GM23338 (cell line): ENCODE measurements at regions not wholly inside any gene's neighbourhood (a gene's known extent, or its start where the extent isn't known, plus 50 kb on each side); places are given as distances from the start of the nearest gene placed in this dataset.

Experiments used
- ATAC-seq: fragments of 200-7000 bp; cut with Tn5 transposase; 3 replicates; pipeline ENCODE4 v1.9.1; 2020
- DNase-seq: peaks from one replicate; pipeline ENCODE4 v3.0.0-alpha.2; 2015; ENCODE audit warnings: low spot score
- H2AFZ ChIP-seq: fragments of 200-600 bp; sonication (generic); 2 replicates; pipeline ENCODE4 v1.8.0; 2016; ENCODE audit warnings: antibody characterized with exemption, mild to moderate bottlenecking, moderate library complexity
- H3F3A ChIP-seq: fragments of 200-600 bp; sonication (generic); replicated peaks from 2 replicates; pipeline ENCODE4 v1.8.0; 2017; ENCODE audit warnings: antibody characterized with exemption, mixed run types, low read depth
- H3K27ac ChIP-seq: fragments of 200-600 bp; sonication (generic); 2 replicates; pipeline ENCODE4 v1.6.1; 2016; ENCODE audit warnings: low read depth
- H3K27me3 ChIP-seq: fragments of 200-600 bp; sonication (generic); 2 replicates; pipeline ENCODE4 v1.8.0; 2016; ENCODE audit warnings: mild to moderate bottlenecking, mixed run types, moderate library complexity; ENCODE audit not compliant: insufficient read depth
- H3K36me3 ChIP-seq: fragments of 200-600 bp; sonication (generic); 2 replicates; pipeline ENCODE4 v1.8.0; 2016; ENCODE audit warnings: mild to moderate bottlenecking; ENCODE audit not compliant: insufficient read depth
- H3K4me1 ChIP-seq: fragments of 200-600 bp; sonication (generic); 2 replicates; pipeline ENCODE4 v1.8.0; 2016; ENCODE audit warnings: mild to moderate bottlenecking, moderate library complexity; ENCODE audit not compliant: insufficient read depth
- H3K4me2 ChIP-seq: fragments of 200-600 bp; sonication (generic); 2 replicates; pipeline ENCODE4 v1.7.1; 2017; ENCODE audit warnings: mixed run types
- H3K4me3 ChIP-seq: fragments of 200-600 bp; sonication (generic); 2 replicates; pipeline ENCODE4 v1.6.1; 2016; ENCODE audit warnings: mixed run types
- H3K79me2 ChIP-seq: fragments of 200-600 bp; sonication (generic); replicated peaks from 2 replicates; pipeline ENCODE4 v1.8.0; 2017; ENCODE audit warnings: mild to moderate bottlenecking; ENCODE audit not compliant: insufficient read depth
- H3K9me2 ChIP-seq: fragments of 200-600 bp; sonication (generic); 2 replicates; pipeline ENCODE4 v1.8.0; 2017; ENCODE audit not compliant: insufficient read depth
- H4K20me1 ChIP-seq: fragments of 200-600 bp; sonication (generic); replicated peaks from 2 replicates; pipeline ENCODE4 v1.8.0; 2017; ENCODE audit warnings: mild to moderate bottlenecking; ENCODE audit not compliant: insufficient read depth
- H3K27ac Mint-ChIP-seq: 2 replicates; pipeline ENCODE4 v1.8.0; 2020; ENCODE audit warnings: inconsistent platforms, mild to moderate bottlenecking, moderate library complexity, mixed read lengths
- H3K27me3 Mint-ChIP-seq: 3 replicates; pipeline ENCODE4 v1.8.0; 2022; ENCODE audit warnings: low read depth, mild to moderate bottlenecking, moderate library complexity, mixed read lengths, inconsistent platforms; ENCODE audit not compliant: insufficient read depth, poor library complexity
- H3K36me3 Mint-ChIP-seq: 3 replicates; pipeline ENCODE4 v1.8.0; 2021; ENCODE audit warnings: low read depth, mild to moderate bottlenecking, inconsistent platforms, moderate library complexity, mixed read lengths
- H3K4me1 Mint-ChIP-seq: 3 replicates; pipeline ENCODE4 v1.8.0; 2020; ENCODE audit warnings: mild to moderate bottlenecking, inconsistent platforms, mixed read lengths
- H3K4me3 Mint-ChIP-seq: 3 replicates; pipeline ENCODE4 v1.8.0; 2021; ENCODE audit warnings: moderate library complexity, mild to moderate bottlenecking, inconsistent platforms, mixed read lengths
- H3K9me3 Mint-ChIP-seq: 3 replicates; pipeline ENCODE4 v1.8.0; 2020; ENCODE audit warnings: moderate library complexity, mild to moderate bottlenecking, inconsistent platforms, mixed read lengths
- CREB1 ChIP-seq: fragments of 250-450 bp; sonication (Bioruptor Pico); IDR thresholded peaks from 2 replicates; pipeline ENCODE4 v1.5.0; 2020; ENCODE audit warnings: low read depth, mild to moderate bottlenecking, moderate library complexity
- CTCF ChIP-seq, 2 experiments: fragments of 200-600 bp in 1 of 2; sonication (generic) in 1 of 2; conservative IDR thresholded peaks; 2 replicates each; pipeline versions ENCODE4 v1.5.1 to v1.6.1; 2016 to 2017; ENCODE audit warnings: antibody characterized with exemption in 2 of 2, low read depth in 2 of 2, mild to moderate bottlenecking in 2 of 2, moderate library complexity in 1 of 2
- ETS1 ChIP-seq: IDR thresholded peaks from 2 replicates; pipeline ENCODE4 v1.6.1; 2016; ENCODE audit warnings: antibody characterized with exemption
- EZH2phosphoT487 ChIP-seq: fragments of 200-600 bp; sonication (generic); IDR thresholded peaks from one replicate; pipeline ENCODE4 v1.8.1; 2018; ENCODE audit warnings: antibody characterized with exemption; ENCODE audit not compliant: unreplicated experiment
- POLR2AphosphoS5 ChIP-seq: IDR thresholded peaks from 2 replicates; pipeline ENCODE4 v1.6.1; 2016; ENCODE audit warnings: antibody characterized with exemption, low read depth
- REST ChIP-seq: IDR thresholded peaks from one replicate; pipeline ENCODE4 v1.6.1; 2018; ENCODE audit warnings: antibody characterized with exemption; ENCODE audit not compliant: unreplicated experiment
- STAT1 ChIP-seq: IDR thresholded peaks from one replicate; pipeline ENCODE4 v1.6.1; 2016; ENCODE audit warnings: antibody characterized with exemption; ENCODE audit not compliant: unreplicated experiment
- ZNF331 ChIP-seq: fragments of 250-450 bp; sonication (Bioruptor Pico); IDR thresholded peaks from 2 replicates; pipeline ENCODE4 v1.5.0; 2020; ENCODE audit warnings: low read depth, mild to moderate bottlenecking, moderate library complexity

GRCh38 chr5:143964919-143965318 lies 153.0 kb downstream of the HMHB1 start (continued):
- no peak for TF ChIP-seq EZH2phosphoT487
- no peak for TF ChIP-seq STAT1
- no peak for TF ChIP-seq ZNF331 (CRISPR knock-in tag)

GRCh38 chr5:143966280-143966679 lies 154.3 kb downstream of the HMHB1 start:
- H2AFZ ChIP-seq: peak overlapping the region; percentile 29; the same call in 1 of the 2 replicates
- H3K27me3 ChIP-seq: no peaks in the 10 kb centered on the region
- no peaks in the 10 kb centered on the region; the same call in 1 of the 2 replicates for H4K20me1 ChIP-seq
- ATAC-seq (no peak), DNase-seq (no peak)
- H3K4me1 ChIP-seq: no peaks in the 10 kb centered on the region
- no peaks in the 10 kb centered on the region for H3K36me3 ChIP-seq
- no peak overlapping the region for H3K27ac Mint-ChIP-seq
- 0 out of 2 replicates have a peak, but pooled peaks cover 7% of the 10 kb centered on the region for H3K9me2 ChIP-seq
- H3F3A ChIP-seq: no peaks in the 10 kb centered on the region
- peaks cover 4% of the 10 kb centered on the region for H3K27me3 Mint-ChIP-seq
- H3K4me3 ChIP-seq: no peak overlapping the region
- no peak overlapping the region for H3K4me3 Mint-ChIP-seq
- no peak for TF ChIP-seq ETS1
- no peak for TF ChIP-seq ZNF331 (CRISPR knock-in tag)
- TF ChIP-seq POLR2AphosphoS5: no peak
- no peak for TF ChIP-seq CREB1 (CRISPR knock-in tag)
- TF ChIP-seq REST: no peak
- no peaks in the 10 kb centered on the region for H3K36me3 Mint-ChIP-seq
- H3K27ac ChIP-seq: no peak overlapping the region
- H3K79me2 ChIP-seq: no peaks in the 10 kb centered on the region
- H3K4me2 ChIP-seq: no peak overlapping the region
- no peaks in the 10 kb centered on the region for H3K9me3 Mint-ChIP-seq
- H3K4me1 Mint-ChIP-seq: no peaks in the 10 kb centered on the region; the same call in 2 of the 3 replicates

GRCh38 chr5:143968071-143968878 lies 156.3 kb downstream of the HMHB1 start:
- Histone ChIP-seq H2AFZ (no peak overlapping the region), H3K4me2 (no peak overlapping the region), H3K27ac (no peak overlapping the region), H3K27me3 (no peaks in the 10 kb centered on the region), H4K20me1 (no peaks in the 10 kb centered on the region; the same call in 1 of the 2 replicates), H3K4me3 (no peak overlapping the region), H3K4me1 (no peaks in the 10 kb centered on the region), H3K79me2 (no peaks in the 10 kb centered on the region), H3K9me2 (0 out of 2 replicates have a peak, but pooled peaks cover 5% of the 10 kb centered on the region), H3K36me3 (no peaks in the 10 kb centered on the region), H3F3A (no peaks in the 10 kb centered on the region)
- Mint-ChIP-seq H3K36me3 (no peaks in the 10 kb centered on the region), H3K4me1 (no peaks in the 10 kb centered on the region; the same call in 2 of the 3 replicates), H3K27ac (no peak overlapping the region), H3K27me3 (peaks cover 4% of the 10 kb centered on the region), H3K9me3 (no peaks in the 10 kb centered on the region), H3K4me3 (no peak overlapping the region)
- peak; percentile 72 for DNase-seq
- peak; percentile 74 for ATAC-seq
- peak; percentile 70 to 80 for TF ChIP-seq CTCF (conservative IDR thresholded peaks at IDR 0.05; ENCODE audit: low read depth in 2 of 2)
